HS-5 (cell line): ENCODE measurements at regions not wholly inside any gene's neighbourhood (a gene's known extent, or its start where the extent isn't known, plus 50 kb on each side); places are given as distances from the start of the nearest gene placed in this dataset.

Experiments
- DNase-seq: peaks from one replicate; pipeline ENCODE4 v3.0.0-alpha.2; 2012; ENCODE audit warnings: low read depth

GRCh38 chr1:198904321-198904720 lies 265.5 kb downstream of the PTPRC start:
- DNase-seq: no peak

- DNase-seq: no peak
These were observed 268.0 kb downstream of the PTPRC start for GRCh38 chr1:198906739-198907422.

GRCh38 chr1:198907423-198907746 lies 268.5 kb downstream of the PTPRC start:
- DNase-seq: no peak

- DNase-seq: no peak
These were observed 270.2 kb downstream of the PTPRC start for GRCh38 chr1:198908995-198909394.

GRCh38 chr1:198909973-198910372 lies 271.1 kb downstream of the PTPRC start:
- DNase-seq: no peak

GRCh38 chr1:198910816-198911215 lies 272.0 kb downstream of the PTPRC start:
- DNase-seq: no peak

GRCh38 chr1:198912046-198912445 lies 273.2 kb downstream of the PTPRC start:
- DNase-seq: no peak

GRCh38 chr1:198913667-198914066 lies 274.8 kb downstream of the PTPRC start:
- DNase-seq: no peak

- no peak for DNase-seq
These were observed 276.7 kb downstream of the PTPRC start for GRCh38 chr1:198915327-198916231.

GRCh38 chr1:198917226-198917625 lies 278.4 kb downstream of the PTPRC start:
- no peak for DNase-seq

GRCh38 chr1:198918920-198919319 lies 280.1 kb downstream of the PTPRC start:
- DNase-seq: no peak

- no peak for DNase-seq
These were observed 281.0 kb downstream of the PTPRC start for GRCh38 chr1:198919667-198920398.

GRCh38 chr1:198922638-198923430 lies 284.0 kb downstream of the PTPRC start:
- DNase-seq: no peak

- DNase-seq: no peak
These were observed 285.2 kb downstream of the PTPRC start for GRCh38 chr1:198923993-198924392.

GRCh38 chr1:198925567-198925966 lies 286.7 kb downstream of the PTPRC start:
- no peak for DNase-seq

GRCh38 chr1:198927129-198927528 lies 288.3 kb downstream of the PTPRC start:
- DNase-seq: no peak

- no peak for DNase-seq
These were observed 290.3 kb downstream of the PTPRC start for GRCh38 chr1:198929111-198929604.

GRCh38 chr1:198929961-198930599 lies 291.2 kb downstream of the PTPRC start:
- DNase-seq: no peak

- DNase-seq: no peak
These were observed 293.6 kb downstream of the PTPRC start for GRCh38 chr1:198932351-198932991.

- DNase-seq: no peak
These were observed 294.8 kb downstream of the PTPRC start for GRCh38 chr1:198933515-198934222.
